ENCODE measurements at regions not wholly inside any gene's neighbourhood (a gene's known extent, or its start where the extent isn't known, plus 50 kb on each side); places are given as distances from the start of the nearest gene placed in this dataset.

- WGBS, 2 donors = 64 to 72% methylated on average over 2 of the region's 2 CpGs
- Histone ChIP-seq H3K27ac (ENCODE audit: low read depth in 1 of 2, low read length in 2 of 2) (no peak overlapping the region), H3K9me3 (ENCODE audit: control insufficient read depth, low read length) (no peaks in the 10 kb centered on the region), H3K4me1 (ENCODE audit: control insufficient read depth in 1 of 2, insufficient read depth in 2 of 2, low read length in 2 of 2) (no peaks in the 10 kb centered on the region), H3K27me3 (ENCODE audit: control insufficient read depth in 1 of 2, insufficient read depth in 2 of 2, low read length in 1 of 2) (peaks cover 0 to 1% of the 10 kb centered on the region in 2 donors), H3K4me3 (ENCODE audit: low read length in 2 of 2) (no peak overlapping the region), H3K36me3 (ENCODE audit: control insufficient read depth in 1 of 2, insufficient read depth in 2 of 2, low read length in 1 of 2) (no peaks in the 10 kb centered on the region)
- intact Hi-C loops (cut with DNase I) = no loop called here
- DNase-seq (no peak), ATAC-seq (ENCODE audit: low FRiP score) (no peak)
Observed at GRCh38 chr1:38403667-38404066, 357.1 kb upstream of the POU3F1 start.

GRCh38 chr1:38402230-38402815 is 355.7 kb upstream of the POU3F1 start:
- 37 to 53% methylated on average over 2 of the region's 2 CpGs for WGBS, 2 donors
- ATAC-seq (ENCODE audit: low FRiP score) = no peak
- no peak overlapping the region for H3K27ac ChIP-seq (ENCODE audit: low read depth in 1 of 2, low read length in 2 of 2)

GRCh38 chr1:38396606-38397005 is 350.0 kb upstream of the POU3F1 start:
- DNase-seq = no peak
- WGBS, 2 donors = 84 to 86% methylated on average over 1 of the region's 1 CpG
- H3K36me3 ChIP-seq (ENCODE audit: control insufficient read depth in 1 of 2, insufficient read depth in 2 of 2, low read length in 1 of 2) = no peaks in the 10 kb centered on the region
- peaks cover 3% of the 10 kb centered on the region for H3K9me3 ChIP-seq (ENCODE audit: control insufficient read depth, low read length)
- H3K27ac ChIP-seq (ENCODE audit: low read depth in 1 of 2, low read length in 2 of 2) = no peak overlapping the region
- no peaks in the 10 kb centered on the region for H3K4me1 ChIP-seq (ENCODE audit: control insufficient read depth in 1 of 2, insufficient read depth in 2 of 2, low read length in 2 of 2)
- ATAC-seq (ENCODE audit: low FRiP score) = no peak
- H3K4me3 ChIP-seq (ENCODE audit: low read length in 2 of 2) = no peak overlapping the region
- peaks cover 0 to 2% of the 10 kb centered on the region in 2 donors for H3K27me3 ChIP-seq (ENCODE audit: control insufficient read depth in 1 of 2, insufficient read depth in 2 of 2, low read length in 1 of 2)
- intact Hi-C loops (cut with DNase I) = no loop called here

More at GRCh38 chr1:38402230-38402815, 355.7 kb upstream of the POU3F1 start:
- intact Hi-C loops (cut with DNase I) = no loop called here
- H3K9me3 ChIP-seq (ENCODE audit: control insufficient read depth, low read length) = no peaks in the 10 kb centered on the region
- H3K36me3 ChIP-seq (ENCODE audit: control insufficient read depth in 1 of 2, insufficient read depth in 2 of 2, low read length in 1 of 2) = no peaks in the 10 kb centered on the region
- no peaks in the 10 kb centered on the region for H3K4me1 ChIP-seq (ENCODE audit: control insufficient read depth in 1 of 2, insufficient read depth in 2 of 2, low read length in 2 of 2)
- no peak overlapping the region for H3K4me3 ChIP-seq (ENCODE audit: low read length in 2 of 2)
- H3K27me3 ChIP-seq (ENCODE audit: control insufficient read depth in 1 of 2, insufficient read depth in 2 of 2, low read length in 1 of 2) = peaks cover 0 to 1% of the 10 kb centered on the region in 2 donors
- no peak for DNase-seq

- no peak for DNase-seq
- intact Hi-C loops (cut with DNase I) = no loop called here
- Histone ChIP-seq H3K9me3 (ENCODE audit: control insufficient read depth, low read length) (peaks cover 8% of the 10 kb centered on the region), H3K27me3 (ENCODE audit: control insufficient read depth in 1 of 2, insufficient read depth in 2 of 2, low read length in 1 of 2) (peaks cover 0 to 2% of the 10 kb centered on the region in 2 donors), H3K4me3 (ENCODE audit: low read length in 2 of 2) (no peak overlapping the region), H3K36me3 (ENCODE audit: control insufficient read depth in 1 of 2, insufficient read depth in 2 of 2, low read length in 1 of 2) (no peaks in the 10 kb centered on the region), H3K4me1 (ENCODE audit: control insufficient read depth in 1 of 2, insufficient read depth in 2 of 2, low read length in 2 of 2) (no peaks in the 10 kb centered on the region), H3K27ac (ENCODE audit: low read depth in 1 of 2, low read length in 2 of 2) (no peak overlapping the region)
- ATAC-seq (ENCODE audit: low FRiP score) = no peak
Observed at GRCh38 chr1:38394303-38394702, 347.7 kb upstream of the POU3F1 start.

- H3K27me3 ChIP-seq (ENCODE audit: control insufficient read depth in 1 of 2, insufficient read depth in 2 of 2, low read length in 1 of 2) = peaks cover 0 to 2% of the 10 kb centered on the region in 2 donors
Observed at GRCh38 chr1:38392861-38393260, 346.3 kb upstream of the POU3F1 start.

GRCh38 chr1:38381256-38381655 is 334.7 kb upstream of the POU3F1 start:
- no peaks in the 10 kb centered on the region for H3K36me3 ChIP-seq (ENCODE audit: control insufficient read depth in 1 of 2, insufficient read depth in 2 of 2, low read length in 1 of 2)
- H3K27me3 ChIP-seq (ENCODE audit: control insufficient read depth in 1 of 2, insufficient read depth in 2 of 2, low read length in 1 of 2) = no peaks in the 10 kb centered on the region
- DNase-seq (no peak), ATAC-seq (ENCODE audit: low FRiP score) (no peak)
- no peaks in the 10 kb centered on the region for H3K4me1 ChIP-seq (ENCODE audit: control insufficient read depth in 1 of 2, insufficient read depth in 2 of 2, low read length in 2 of 2)
- no peak overlapping the region for H3K27ac ChIP-seq (ENCODE audit: low read depth in 1 of 2, low read length in 2 of 2)
- intact Hi-C loops (cut with DNase I) = no loop called here
- H3K9me3 ChIP-seq (ENCODE audit: control insufficient read depth, low read length) = no peaks in the 10 kb centered on the region
- 53 to 59% methylated on average over 8 of the region's 8 CpGs for WGBS, 2 donors
- H3K4me3 ChIP-seq (ENCODE audit: low read length in 2 of 2) = no peak overlapping the region

More at GRCh38 chr1:38392861-38393260, 346.3 kb upstream of the POU3F1 start:
- Histone ChIP-seq H3K9me3 (ENCODE audit: control insufficient read depth, low read length) (peaks cover 9% of the 10 kb centered on the region), H3K36me3 (ENCODE audit: control insufficient read depth in 1 of 2, insufficient read depth in 2 of 2, low read length in 1 of 2) (no peaks in the 10 kb centered on the region), H3K4me3 (ENCODE audit: low read length in 2 of 2) (no peak overlapping the region), H3K4me1 (ENCODE audit: control insufficient read depth in 1 of 2, insufficient read depth in 2 of 2, low read length in 2 of 2) (no peaks in the 10 kb centered on the region), H3K27ac (ENCODE audit: low read depth in 1 of 2, low read length in 2 of 2) (no peak overlapping the region)
- DNase-seq (no peak), ATAC-seq (ENCODE audit: low FRiP score) (no peak)
- intact Hi-C loops (cut with DNase I) = no loop called here
- 65 to 81% methylated on average over 2 of the region's 2 CpGs for WGBS, 2 donors

- no peak for ATAC-seq (ENCODE audit: low FRiP score)
- H3K27ac ChIP-seq (ENCODE audit: low read depth in 1 of 2, low read length in 2 of 2) = no peak overlapping the region
- no peaks in the 10 kb centered on the region for H3K4me1 ChIP-seq (ENCODE audit: control insufficient read depth in 1 of 2, insufficient read depth in 2 of 2, low read length in 2 of 2)
- intact Hi-C loops (cut with DNase I) = no loop called here
- H3K9me3 ChIP-seq (ENCODE audit: control insufficient read depth, low read length) = peaks cover 3% of the 10 kb centered on the region
- H3K36me3 ChIP-seq (ENCODE audit: control insufficient read depth in 1 of 2, insufficient read depth in 2 of 2, low read length in 1 of 2) = no peaks in the 10 kb centered on the region
- 40 to 54% methylated on average over 2 of the region's 2 CpGs for WGBS, 2 donors
- no peak overlapping the region for H3K4me3 ChIP-seq (ENCODE audit: low read length in 2 of 2)
- DNase-seq = no peak
- H3K27me3 ChIP-seq (ENCODE audit: control insufficient read depth in 1 of 2, insufficient read depth in 2 of 2, low read length in 1 of 2) = no peaks in the 10 kb centered on the region
Observed at GRCh38 chr1:38376577-38376976, 330.0 kb upstream of the POU3F1 start.

GRCh38 chr1:38375035-38375434 is 328.4 kb upstream of the POU3F1 start:
- Histone ChIP-seq H3K27me3 (ENCODE audit: control insufficient read depth in 1 of 2, insufficient read depth in 2 of 2, low read length in 1 of 2) (no peaks in the 10 kb centered on the region), H3K9me3 (ENCODE audit: control insufficient read depth, low read length) (peaks cover 5% of the 10 kb centered on the region), H3K27ac (ENCODE audit: low read depth in 1 of 2, low read length in 2 of 2) (no peak overlapping the region), H3K36me3 (ENCODE audit: control insufficient read depth in 1 of 2, insufficient read depth in 2 of 2, low read length in 1 of 2) (no peaks in the 10 kb centered on the region), H3K4me1 (ENCODE audit: control insufficient read depth in 1 of 2, insufficient read depth in 2 of 2, low read length in 2 of 2) (no peaks in the 10 kb centered on the region), H3K4me3 (ENCODE audit: low read length in 2 of 2) (no peak overlapping the region)
- intact Hi-C loops (cut with DNase I) = no loop called here
- DNase-seq (no peak), ATAC-seq (ENCODE audit: low FRiP score) (no peak)
- WGBS, 2 donors = 45 to 52% methylated on average over 1 of the region's 1 CpG

GRCh38 chr1:38371505-38371844 is 324.9 kb upstream of the POU3F1 start:
- intact Hi-C loops (cut with DNase I) = no loop called here
- no peaks in the 10 kb centered on the region for H3K36me3 ChIP-seq (ENCODE audit: control insufficient read depth in 1 of 2, insufficient read depth in 2 of 2, low read length in 1 of 2)
- DNase-seq (no peak), ATAC-seq (ENCODE audit: low FRiP score) (no peak)
- H3K9me3 ChIP-seq (ENCODE audit: control insufficient read depth, low read length) = peaks cover 5% of the 10 kb centered on the region
- no peak overlapping the region for H3K4me3 ChIP-seq (ENCODE audit: low read length in 2 of 2)
- H3K27ac ChIP-seq (ENCODE audit: low read depth in 1 of 2, low read length in 2 of 2) = no peak overlapping the region
- no peaks in the 10 kb centered on the region for H3K4me1 ChIP-seq (ENCODE audit: control insufficient read depth in 1 of 2, insufficient read depth in 2 of 2, low read length in 2 of 2)
- 62 to 79% methylated on average over 1 of the region's 1 CpG for WGBS, 2 donors
- H3K27me3 ChIP-seq (ENCODE audit: control insufficient read depth in 1 of 2, insufficient read depth in 2 of 2, low read length in 1 of 2) = no peaks in the 10 kb centered on the region

Measured in aorta (tissue), 5 donors.